Psoas muscle (tissue), 7 donors: ENCODE measurements at regions not wholly inside any gene's neighbourhood (a gene's known extent, or its start where the extent isn't known, plus 50 kb on each side); places are given as distances from the start of the nearest gene placed in this dataset.

Experiments used
- ATAC-seq, 4 donors: fragments of 200-7000 bp; cut with Tn5 transposase; one replicate each; pipeline ENCODE4 v1.9.1; 2020; ENCODE audit warnings: moderate library complexity in 3 of 4, mild to moderate bottlenecking in 2 of 4
- DNase-seq, 2 donors: peaks; one replicate each; pipeline ENCODE4 v3.0.0-alpha.2; 2020
- H3K27ac ChIP-seq: fragments of 200-600 bp; one replicate; pipeline ENCODE4 v1.8.0; 2022
- H3K27me3 ChIP-seq, 3 donors: fragments of 200-600 bp in 1 of 3; one replicate each; pipeline versions ENCODE4 v1.6.1 to v1.8.0; 2013 to 2022; ENCODE audit warnings: low read length in 2 of 3, mild to moderate bottlenecking in 2 of 3, moderate library complexity in 1 of 3; ENCODE audit not compliant: insufficient read depth in 3 of 3
- H3K36me3 ChIP-seq, 2 donors: fragments of 200-600 bp in 1 of 2; one replicate each; pipeline versions ENCODE4 v1.6.1 to v1.8.0; 2013 to 2022; ENCODE audit warnings: low read depth in 1 of 2, mild to moderate bottlenecking in 1 of 2, moderate library complexity in 1 of 2; ENCODE audit not compliant: insufficient read depth in 1 of 2
- H3K4me1 ChIP-seq: fragments of 200-600 bp; one replicate; pipeline ENCODE4 v1.8.0; 2022
- H3K4me3 ChIP-seq: fragments of 200-600 bp; one replicate; pipeline ENCODE4 v1.8.0; 2022; ENCODE audit warnings: mild to moderate bottlenecking
- H3K9me3 ChIP-seq: fragments of 200-600 bp; one replicate; pipeline ENCODE4 v1.8.0; 2022
- CTCF ChIP-seq: fragments of 200-600 bp; IDR thresholded peaks from one replicate; pipeline ENCODE4 v1.8.0; 2022; ENCODE audit warnings: antibody characterized with exemption
- WGBS, 3 donors: extraction: QIAGEN DNeasy Blood & Tissue Kit; methylation state at CpG; one replicate each; pipeline versions ENCODE4 v1.1.6 to v1.1.7; 2013; 5-methylcytosine and 5-hydroxymethylcytosine counted together
- intact Hi-C, 2 donors: fragments of 100-400 bp; cut with DNase I; formaldehyde crosslinking; loops; one replicate each; pipeline versions ENCODE4 v1.11.0 to v1.14.2; 2022
- donor health status: healthy with polysubstance abuse.
- donor health status: DM: no; HTN: no; CAD: no; lungs with moderate emphysema.
- donor health status: Bipolar disorder and iron deficiency.
- donor health status: healthy.
- donor health status: DM: yes; HTN: yes; CAD: no.
- donor health status: DM: no; HTN: no; CAD: no.
- donor health status: DM: yes; HTN: yes; CAD: no.

- H3K36me3 ChIP-seq = no peaks in the 10 kb centered on the region
- H3K27ac ChIP-seq = no peak overlapping the region
- TF ChIP-seq CTCF = no peak
- no peaks in the 10 kb centered on the region for H3K4me1 ChIP-seq
- H3K4me3 ChIP-seq = no peak overlapping the region
- 46 to 56% (median 56%) methylated on average over 1 of the region's 1 CpG for WGBS, 3 donors
- no peaks in the 10 kb centered on the region for H3K9me3 ChIP-seq
- H3K27me3 ChIP-seq = no peaks in the 10 kb centered on the region
- no peak for ATAC-seq
- no peak for DNase-seq
- intact Hi-C loops = no loop called here
Observed at GRCh38 chr16:62404842-62405611, 368.8 kb upstream of the CDH8 start.

GRCh38 chr16:62392698-62393097, 356.5 kb upstream of the CDH8 start:
- no peaks in the 10 kb centered on the region for H3K36me3 ChIP-seq
- intact Hi-C loops = no loop called here
- WGBS, 3 donors = 67 to 79% (median 70%) methylated on average over 6 of the region's 6 CpGs
- no peak for TF ChIP-seq CTCF
- no peaks in the 10 kb centered on the region for H3K4me1 ChIP-seq
- ATAC-seq (no peak), DNase-seq (no peak)
- no peak overlapping the region for H3K27ac ChIP-seq
- H3K4me3 ChIP-seq = no peak overlapping the region
- H3K27me3 ChIP-seq = no peaks in the 10 kb centered on the region
- H3K9me3 ChIP-seq = peaks cover 3% of the 10 kb centered on the region

GRCh38 chr16:62391940-62392339, 355.7 kb upstream of the CDH8 start:
- H3K4me3 ChIP-seq = no peak overlapping the region
- H3K9me3 ChIP-seq = peaks cover 3% of the 10 kb centered on the region
- intact Hi-C loops = no loop called here
- no peak for ATAC-seq
- no peaks in the 10 kb centered on the region for H3K27me3 ChIP-seq
- WGBS, 3 donors = 85 to 90% (median 86%) methylated on average over 8 of the region's 8 CpGs
- H3K4me1 ChIP-seq = no peaks in the 10 kb centered on the region
- H3K27ac ChIP-seq = no peak overlapping the region
- TF ChIP-seq CTCF = no peak
- no peaks in the 10 kb centered on the region for H3K36me3 ChIP-seq
- DNase-seq = no peak

GRCh38 chr16:62391134-62391533, 354.9 kb upstream of the CDH8 start:
- DNase-seq (no peak), ATAC-seq (no peak)
- no peak overlapping the region for H3K27ac ChIP-seq
- no peaks in the 10 kb centered on the region for H3K4me1 ChIP-seq
- no peak for TF ChIP-seq CTCF
- peaks cover 3% of the 10 kb centered on the region for H3K9me3 ChIP-seq
- intact Hi-C loops = no loop called here
- no peak overlapping the region for H3K4me3 ChIP-seq
- H3K27me3 ChIP-seq = no peaks in the 10 kb centered on the region
- 82 to 83% (median 82%) methylated on average over 1 of the region's 1 CpG for WGBS, 3 donors
- no peaks in the 10 kb centered on the region for H3K36me3 ChIP-seq

- Histone ChIP-seq H3K4me3 (no peak overlapping the region), H3K27ac (no peak overlapping the region), H3K27me3 (no peaks in the 10 kb centered on the region), H3K36me3 (no peaks in the 10 kb centered on the region), H3K4me1 (no peaks in the 10 kb centered on the region), H3K9me3 (peaks cover 3% of the 10 kb centered on the region)
- DNase-seq (no peak), ATAC-seq (no peak)
- intact Hi-C loops = no loop called here
- no peak for TF ChIP-seq CTCF
Observed at GRCh38 chr16:62390214-62390613, 354.0 kb upstream of the CDH8 start.
